H9 (cell line): ENCODE measurements at regions not wholly inside any gene's neighbourhood (a gene's known extent, or its start where the extent isn't known, plus 50 kb on each side); places are given as distances from the start of the nearest gene placed in this dataset.

Experiments used
- DNase-seq: peaks from one replicate; pipeline ENCODE4 v3.0.0-alpha.2; 2017
- H2AFZ ChIP-seq: one replicate; pipeline ENCODE4 v1.6.1; 2013; ENCODE audit warnings: mild to moderate bottlenecking, low read length, control low read depth, moderate library complexity
- H2AK5ac ChIP-seq: 2 replicates; pipeline ENCODE4 v1.6.1; 2013; ENCODE audit warnings: low read length, control low read depth, mixed read lengths; ENCODE audit not compliant: insufficient read length
- H2BK120ac ChIP-seq: one replicate; pipeline ENCODE4 v1.6.1; 2013; ENCODE audit warnings: low read depth, mild to moderate bottlenecking, low read length, control low read depth, inconsistent platforms; ENCODE audit not compliant: poor library complexity, severe bottlenecking
- H2BK12ac ChIP-seq: 2 replicates; pipeline ENCODE4 v1.6.1; 2013; ENCODE audit warnings: low read length, control low read depth, mixed read lengths, low read depth; ENCODE audit not compliant: insufficient read length
- H2BK15ac ChIP-seq: 2 replicates; pipeline ENCODE4 v1.6.1; 2013; ENCODE audit warnings: low read depth, low read length, control low read depth
- H2BK20ac ChIP-seq: one replicate; pipeline ENCODE4 v1.6.1; 2013; ENCODE audit warnings: low read depth, mild to moderate bottlenecking, low read length, control low read depth, inconsistent platforms; ENCODE audit not compliant: poor library complexity, severe bottlenecking
- H2BK5ac ChIP-seq: 2 replicates; pipeline ENCODE4 v1.6.1; 2013; ENCODE audit warnings: low read length, control low read depth, mixed read lengths; ENCODE audit not compliant: insufficient read length
- H3K14ac ChIP-seq: 2 replicates; pipeline ENCODE4 v1.6.1; 2013; ENCODE audit warnings: low read length, control low read depth; ENCODE audit not compliant: insufficient read depth
- H3K18ac ChIP-seq: 2 replicates; pipeline ENCODE4 v1.6.1; 2013; ENCODE audit warnings: low read depth, mild to moderate bottlenecking, mixed read lengths, low read length, control low read depth; ENCODE audit not compliant: insufficient read length
- H3K23ac ChIP-seq: 2 replicates; pipeline ENCODE4 v1.6.1; 2013; ENCODE audit warnings: low read length, control low read depth, mixed read lengths, low read depth; ENCODE audit not compliant: insufficient read length
- H3K23me2 ChIP-seq: 2 replicates; pipeline ENCODE4 v1.6.1; 2013; ENCODE audit warnings: low read depth, mild to moderate bottlenecking, mixed read lengths, low read length, control low read depth; ENCODE audit not compliant: insufficient read length, poor library complexity, severe bottlenecking
- H3K27ac ChIP-seq: 2 replicates; pipeline ENCODE4 v1.5.1; 2013; ENCODE audit warnings: low read length, control low read depth, mixed read lengths, low read depth; ENCODE audit not compliant: insufficient read length
- H3K27me3 ChIP-seq: 2 replicates; pipeline ENCODE4 v1.6.1; 2013; ENCODE audit warnings: low read length, control low read depth, inconsistent platforms; ENCODE audit not compliant: insufficient read depth
- H3K4ac ChIP-seq: 2 replicates; pipeline ENCODE4 v1.6.1; 2013; ENCODE audit warnings: low read depth, mild to moderate bottlenecking, control low read depth, inconsistent platforms, low read length, moderate library complexity
- H3K4me1 ChIP-seq: 2 replicates; pipeline ENCODE4 v1.6.1; 2013; ENCODE audit warnings: low read length, control low read depth, inconsistent platforms; ENCODE audit not compliant: insufficient read depth
- H3K4me2 ChIP-seq: 2 replicates; pipeline ENCODE4 v1.6.1; 2013; ENCODE audit warnings: low read length, control low read depth, mixed read lengths; ENCODE audit not compliant: insufficient read length, insufficient read depth
- H3K56ac ChIP-seq: 2 replicates; pipeline ENCODE4 v1.6.1; 2013; ENCODE audit warnings: low read depth, mild to moderate bottlenecking, mixed read lengths, low read length, control low read depth; ENCODE audit not compliant: insufficient read length
- H3K79me1 ChIP-seq: 2 replicates; pipeline ENCODE4 v1.6.1; 2013; ENCODE audit warnings: low read depth, mild to moderate bottlenecking, moderate library complexity, low read length, control low read depth, inconsistent platforms; ENCODE audit not compliant: insufficient read depth, poor library complexity, severe bottlenecking
- H3K79me2 ChIP-seq: 2 replicates; pipeline ENCODE4 v1.6.1; 2013; ENCODE audit warnings: low read length, control low read depth, inconsistent platforms; ENCODE audit not compliant: insufficient read depth
- H3K9ac ChIP-seq: 2 replicates; pipeline ENCODE4 v1.6.1; 2013; ENCODE audit warnings: low read length, control low read depth, mixed read lengths; ENCODE audit not compliant: insufficient read length; ENCODE audit errors: extremely low read depth
- H3K9me3 ChIP-seq: one replicate; pipeline ENCODE4 v1.6.1; 2013; ENCODE audit warnings: low read depth, low read length, inconsistent platforms; ENCODE audit not compliant: control insufficient read depth
- H3T11ph ChIP-seq: one replicate; pipeline ENCODE4 v1.6.1; 2013; ENCODE audit warnings: mild to moderate bottlenecking, low read length, control low read depth, inconsistent platforms
- H4K20me1 ChIP-seq: one replicate; pipeline ENCODE4 v1.6.1; 2013; ENCODE audit not compliant: control insufficient read depth, insufficient read length, insufficient read depth
- H4K5ac ChIP-seq: 2 replicates; pipeline ENCODE4 v1.6.1; 2013; ENCODE audit warnings: low read depth, mild to moderate bottlenecking, mixed read lengths, low read length, control low read depth; ENCODE audit not compliant: insufficient read length
- H4K8ac ChIP-seq: replicated peaks from 2 replicates; pipeline ENCODE4 v1.6.1; 2013; ENCODE audit warnings: low read length, control low read depth, mixed read lengths, low read depth; ENCODE audit not compliant: insufficient read length
- H4K91ac ChIP-seq: 2 replicates; pipeline ENCODE4 v1.6.1; 2013; ENCODE audit warnings: low read depth, mild to moderate bottlenecking, moderate library complexity, mixed read lengths, low read length, control low read depth; ENCODE audit not compliant: insufficient read length
- H3K27ac Mint-ChIP-seq, 3 experiments: 2 replicates in 2 of 3; 3 replicates in 1 of 3; pipeline ENCODE4 v1.8.0; 2020 to 2021; ENCODE audit warnings: mixed read lengths in 3 of 3, mild to moderate bottlenecking in 1 of 3, moderate library complexity in 1 of 3
- H3K27me3 Mint-ChIP-seq: 2 replicates; pipeline ENCODE4 v1.8.0; 2021; ENCODE audit warnings: low read depth, mild to moderate bottlenecking, moderate library complexity, mixed read lengths
- H3K36me3 Mint-ChIP-seq, 3 experiments: 2 replicates in 2 of 3; 3 replicates in 1 of 3; pipeline ENCODE4 v1.8.0; 2020 to 2021; ENCODE audit warnings: low read depth in 3 of 3, mixed read lengths in 3 of 3; ENCODE audit not compliant: insufficient read depth in 1 of 3
- H3K4me1 Mint-ChIP-seq, 2 experiments: 2 replicates each; pipeline ENCODE4 v1.8.0; 2020; ENCODE audit warnings: mixed read lengths in 2 of 2
- H3K4me3 Mint-ChIP-seq, 2 experiments: 2 replicates in 1 of 2; 3 replicates in 1 of 2; pipeline ENCODE4 v1.8.0; 2020 to 2021; ENCODE audit warnings: mild to moderate bottlenecking in 2 of 2, mixed read lengths in 2 of 2, moderate library complexity in 1 of 2
- H3K9me3 Mint-ChIP-seq, 2 experiments: 2 replicates in 1 of 2; 3 replicates in 1 of 2; pipeline ENCODE4 v1.8.0; 2020; ENCODE audit warnings: mild to moderate bottlenecking in 2 of 2, mixed read lengths in 2 of 2, moderate library complexity in 1 of 2
- WGBS: extraction: QIAGEN DNeasy Blood & Tissue Kit; methylation state at CpG from one replicate; pipeline ENCODE4 v1.1.7; 2013; ENCODE audit warnings: missing lambda C conversion rate, low lambda C conversion rate, mixed read lengths; ENCODE audit not compliant: insufficient read length; ENCODE audit errors: extremely low coverage; 5-methylcytosine and 5-hydroxymethylcytosine counted together
- TF ChIP-seq, protein P1 (sequence below): fragments of 200-600 bp; sonication (generic); conservative IDR thresholded peaks from 3 replicates; pipeline ENCODE4 v1.8.0; 2021; ENCODE audit warnings: antibody characterized with exemption, mild to moderate bottlenecking

GRCh38 chr4:158033416-158034120, 139.3 kb downstream of the GASK1B start:
- Histone ChIP-seq H3K56ac (no peak overlapping the region), H3K4ac (no peak overlapping the region), H2BK5ac (no peak overlapping the region), H3K18ac (no peak overlapping the region), H3K27ac (no peak overlapping the region), H2BK120ac (no peak overlapping the region), H3K4me1 (no peaks in the 10 kb centered on the region), H3K23me2 (no peaks in the 10 kb centered on the region), H4K91ac (no peak overlapping the region), H2BK12ac (no peak overlapping the region), H3K79me2 (no peaks in the 10 kb centered on the region), H3K23ac (no peak overlapping the region), H3K14ac (no peak overlapping the region), H2BK20ac (no peak overlapping the region), H2BK15ac (no peak overlapping the region), H3K9me3 (no peaks in the 10 kb centered on the region), H3K9ac (no peak overlapping the region), H3K4me2 (no peak overlapping the region), H3T11ph (no peak overlapping the region), H2AK5ac (no peak overlapping the region), H4K5ac (no peak overlapping the region), H3K27me3 (no peaks in the 10 kb centered on the region), H2AFZ (no peak overlapping the region), H4K20me1 (no peaks in the 10 kb centered on the region), H3K79me1 (no peaks in the 10 kb centered on the region), H4K8ac (no peak overlapping the region)
- Mint-ChIP-seq H3K36me3 (peaks cover 0 to 4% (median 0%) of the 10 kb centered on the region in 3 experiments; a peak in 3 of 7 replicates), H3K4me1 (no peaks in the 10 kb centered on the region), H3K27me3 (no peaks in the 10 kb centered on the region), H3K4me3 (no peak overlapping the region), H3K27ac (no peak overlapping the region), H3K9me3 (peaks cover 3 to 6% of the 10 kb centered on the region in 2 experiments; a peak in 2 of 5 replicates)
- no peak for DNase-seq
- TF ChIP-seq, protein P1, sequence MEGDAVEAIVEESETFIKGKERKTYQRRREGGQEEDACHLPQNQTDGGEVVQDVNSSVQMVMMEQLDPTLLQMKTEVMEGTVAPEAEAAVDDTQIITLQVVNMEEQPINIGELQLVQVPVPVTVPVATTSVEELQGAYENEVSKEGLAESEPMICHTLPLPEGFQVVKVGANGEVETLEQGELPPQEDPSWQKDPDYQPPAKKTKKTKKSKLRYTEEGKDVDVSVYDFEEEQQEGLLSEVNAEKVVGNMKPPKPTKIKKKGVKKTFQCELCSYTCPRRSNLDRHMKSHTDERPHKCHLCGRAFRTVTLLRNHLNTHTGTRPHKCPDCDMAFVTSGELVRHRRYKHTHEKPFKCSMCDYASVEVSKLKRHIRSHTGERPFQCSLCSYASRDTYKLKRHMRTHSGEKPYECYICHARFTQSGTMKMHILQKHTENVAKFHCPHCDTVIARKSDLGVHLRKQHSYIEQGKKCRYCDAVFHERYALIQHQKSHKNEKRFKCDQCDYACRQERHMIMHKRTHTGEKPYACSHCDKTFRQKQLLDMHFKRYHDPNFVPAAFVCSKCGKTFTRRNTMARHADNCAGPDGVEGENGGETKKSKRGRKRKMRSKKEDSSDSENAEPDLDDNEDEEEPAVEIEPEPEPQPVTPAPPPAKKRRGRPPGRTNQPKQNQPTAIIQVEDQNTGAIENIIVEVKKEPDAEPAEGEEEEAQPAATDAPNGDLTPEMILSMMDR = no peak
- WGBS = no CpG with 5 or more reads among the region's 5 CpGs
